GM18511 (cell line): ENCODE measurements at regions not wholly inside any gene's neighbourhood (a gene's known extent, or its start where the extent isn't known, plus 50 kb on each side); places are given as distances from the start of the nearest gene placed in this dataset.

Experiments
- ATAC-seq: cut with Tn5 transposase; IDR thresholded peaks from one replicate; pipeline ENCODE4 v1.9.1; 2021; ENCODE audit warnings: mild to moderate bottlenecking, moderate library complexity; ENCODE audit not compliant: unreplicated experiment

GRCh38 chr5:67538855-67539506, 342.4 kb upstream of the CD180 start:
- no peak for ATAC-seq

GRCh38 chr5:67537439-67538148, 341.0 kb upstream of the CD180 start:
- no peak for ATAC-seq

GRCh38 chr5:67536866-67537265, 340.3 kb upstream of the CD180 start:
- ATAC-seq: no peak

GRCh38 chr5:67530609-67531255, 334.1 kb upstream of the CD180 start:
- no peak for ATAC-seq

GRCh38 chr5:67528953-67529352, 332.4 kb upstream of the CD180 start:
- no peak for ATAC-seq

- ATAC-seq: no peak
Measured at GRCh38 chr5:67526793-67527192, 330.2 kb upstream of the CD180 start.

- no peak for ATAC-seq
Measured at GRCh38 chr5:67520161-67520908, 323.7 kb upstream of the CD180 start.

GRCh38 chr5:67518227-67518626, 321.6 kb upstream of the CD180 start:
- ATAC-seq: no peak

GRCh38 chr5:67516948-67517565, 320.5 kb upstream of the CD180 start:
- no peak for ATAC-seq

- ATAC-seq: no peak
Measured at GRCh38 chr5:67515762-67516161, 319.2 kb upstream of the CD180 start.

- ATAC-seq: no peak
Measured at GRCh38 chr5:67515020-67515689, 318.6 kb upstream of the CD180 start.

GRCh38 chr5:67512758-67513157, 316.2 kb upstream of the CD180 start:
- ATAC-seq: no peak

- no peak for ATAC-seq
Measured at GRCh38 chr5:67511911-67512310, 315.3 kb upstream of the CD180 start.

GRCh38 chr5:67510204-67510603, 313.6 kb upstream of the CD180 start:
- no peak for ATAC-seq

- ATAC-seq: no peak
Measured at GRCh38 chr5:67509402-67510186, 313.0 kb upstream of the CD180 start.

- ATAC-seq: no peak
Measured at GRCh38 chr5:67506241-67506640, 309.6 kb upstream of the CD180 start.

- no peak for ATAC-seq
Measured at GRCh38 chr5:67502951-67503350, 306.4 kb upstream of the CD180 start.

- no peak for ATAC-seq
Measured at GRCh38 chr5:67496051-67496450, 299.5 kb upstream of the CD180 start.

GRCh38 chr5:67495072-67495471, 298.5 kb upstream of the CD180 start:
- no peak for ATAC-seq
